ENCODE measurements at regions not wholly inside any gene's neighbourhood (a gene's known extent, or its start where the extent isn't known, plus 50 kb on each side); places are given as distances from the start of the nearest gene placed in this dataset.

DNA sequence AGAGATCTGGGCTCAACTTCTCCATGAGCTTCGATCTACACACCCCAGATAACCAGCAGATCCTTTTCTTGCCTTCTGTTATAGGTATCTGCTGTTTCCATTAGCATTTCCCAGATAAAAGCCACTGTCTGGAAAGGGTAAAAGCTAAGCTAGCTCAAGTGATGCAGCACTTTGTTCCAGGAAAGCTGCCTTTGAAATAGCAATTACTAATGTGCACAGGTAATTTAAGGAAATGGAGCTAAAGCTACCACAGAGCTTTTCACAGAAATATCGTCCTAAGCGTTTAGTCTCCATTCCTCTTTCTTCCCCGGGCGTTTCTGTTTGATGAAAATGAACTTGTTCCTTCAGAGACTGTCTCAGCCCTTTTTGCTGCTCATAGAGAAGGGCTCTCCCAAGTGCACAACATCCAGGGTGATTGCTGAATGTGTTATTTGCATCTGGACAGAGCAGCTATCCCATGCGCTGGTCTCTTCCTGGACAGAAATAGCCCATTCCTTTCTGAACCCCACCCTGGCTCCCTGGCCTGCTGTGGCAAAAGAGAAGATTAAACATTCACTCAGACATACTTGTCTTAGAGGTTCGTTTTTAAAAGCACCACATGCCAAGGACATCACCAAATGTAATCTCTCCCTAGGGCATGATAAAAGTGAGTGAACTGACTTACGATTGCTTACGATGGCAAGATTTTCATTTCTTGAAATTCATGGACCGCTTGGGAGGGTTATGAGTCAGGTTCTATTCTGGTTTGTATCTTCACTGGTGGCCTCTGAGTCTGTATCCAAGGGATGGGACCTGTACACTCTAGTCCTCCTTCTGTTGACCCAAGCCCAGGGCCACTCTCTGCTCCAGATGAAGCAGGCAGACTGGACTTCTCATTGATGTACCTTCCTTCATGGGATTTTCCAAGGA, 429.1 kb upstream of the CDH4 start:
- TF ChIP-seq, protein P1, sequence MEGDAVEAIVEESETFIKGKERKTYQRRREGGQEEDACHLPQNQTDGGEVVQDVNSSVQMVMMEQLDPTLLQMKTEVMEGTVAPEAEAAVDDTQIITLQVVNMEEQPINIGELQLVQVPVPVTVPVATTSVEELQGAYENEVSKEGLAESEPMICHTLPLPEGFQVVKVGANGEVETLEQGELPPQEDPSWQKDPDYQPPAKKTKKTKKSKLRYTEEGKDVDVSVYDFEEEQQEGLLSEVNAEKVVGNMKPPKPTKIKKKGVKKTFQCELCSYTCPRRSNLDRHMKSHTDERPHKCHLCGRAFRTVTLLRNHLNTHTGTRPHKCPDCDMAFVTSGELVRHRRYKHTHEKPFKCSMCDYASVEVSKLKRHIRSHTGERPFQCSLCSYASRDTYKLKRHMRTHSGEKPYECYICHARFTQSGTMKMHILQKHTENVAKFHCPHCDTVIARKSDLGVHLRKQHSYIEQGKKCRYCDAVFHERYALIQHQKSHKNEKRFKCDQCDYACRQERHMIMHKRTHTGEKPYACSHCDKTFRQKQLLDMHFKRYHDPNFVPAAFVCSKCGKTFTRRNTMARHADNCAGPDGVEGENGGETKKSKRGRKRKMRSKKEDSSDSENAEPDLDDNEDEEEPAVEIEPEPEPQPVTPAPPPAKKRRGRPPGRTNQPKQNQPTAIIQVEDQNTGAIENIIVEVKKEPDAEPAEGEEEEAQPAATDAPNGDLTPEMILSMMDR (conservative IDR thresholded peaks at IDR 0.05) = no peak
- no peak for TF ChIP-seq ZFX (IDR thresholded peaks at IDR 0.05)
- no peak overlapping the region for H3K27ac ChIP-seq

DNA sequence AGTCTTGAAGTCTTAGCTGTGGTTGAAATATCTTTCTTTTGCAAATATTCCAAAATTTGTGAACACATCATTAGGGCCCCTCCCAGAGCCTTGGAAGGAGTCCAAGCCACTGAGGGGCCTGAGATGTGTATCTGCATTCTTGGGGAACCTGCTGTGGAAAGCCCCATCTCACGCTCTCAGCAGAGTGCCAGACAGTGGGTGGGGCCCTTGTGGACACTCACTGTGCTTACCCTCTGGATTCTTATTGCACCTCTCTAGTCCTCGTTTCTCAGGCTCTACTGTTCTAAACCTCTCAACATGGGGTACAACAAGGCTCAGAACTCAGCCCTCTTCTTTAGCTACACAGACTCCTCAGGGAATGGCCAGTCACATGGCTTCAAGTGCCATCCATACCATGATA, 416.2 kb upstream of the CDH4 start:
- TF ChIP-seq, protein P1 (conservative IDR thresholded peaks at IDR 0.05) = no peak
- TF ChIP-seq ZFX (IDR thresholded peaks at IDR 0.05) = no peak
- H3K27ac ChIP-seq = no peak overlapping the region

DNA sequence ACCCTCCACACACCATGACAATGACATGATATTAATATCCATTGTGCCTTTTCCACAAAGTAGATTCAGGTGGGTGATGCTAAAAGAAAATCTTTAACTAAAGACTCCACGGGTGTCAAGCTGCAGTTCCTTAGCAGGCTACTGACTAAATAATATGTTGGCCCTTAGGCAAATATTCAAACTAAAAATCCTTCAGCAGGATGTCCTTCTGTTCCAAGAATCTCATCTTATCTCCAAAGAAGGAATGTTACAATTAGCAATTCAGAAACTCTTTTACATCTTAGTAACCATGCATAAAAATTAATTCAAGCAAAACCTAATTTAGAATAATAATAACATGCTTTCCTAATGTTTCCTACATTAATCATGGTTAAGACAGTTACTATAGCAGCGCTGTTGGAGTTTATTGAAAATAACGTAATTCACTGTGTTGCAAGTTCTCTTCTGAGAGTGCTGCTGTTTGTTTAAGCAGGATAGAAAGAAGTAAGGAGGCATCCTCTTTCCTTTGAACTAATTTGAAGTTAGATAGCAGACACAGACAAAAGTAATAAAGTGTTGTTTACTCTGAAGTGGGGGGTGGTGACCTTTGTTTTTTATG, 414.8 kb upstream of the CDH4 start:
- TF ChIP-seq, protein P1 (conservative IDR thresholded peaks at IDR 0.05) = no peak
- no peak for TF ChIP-seq ZFX (IDR thresholded peaks at IDR 0.05)
- H3K27ac ChIP-seq = no peak overlapping the region

DNA sequence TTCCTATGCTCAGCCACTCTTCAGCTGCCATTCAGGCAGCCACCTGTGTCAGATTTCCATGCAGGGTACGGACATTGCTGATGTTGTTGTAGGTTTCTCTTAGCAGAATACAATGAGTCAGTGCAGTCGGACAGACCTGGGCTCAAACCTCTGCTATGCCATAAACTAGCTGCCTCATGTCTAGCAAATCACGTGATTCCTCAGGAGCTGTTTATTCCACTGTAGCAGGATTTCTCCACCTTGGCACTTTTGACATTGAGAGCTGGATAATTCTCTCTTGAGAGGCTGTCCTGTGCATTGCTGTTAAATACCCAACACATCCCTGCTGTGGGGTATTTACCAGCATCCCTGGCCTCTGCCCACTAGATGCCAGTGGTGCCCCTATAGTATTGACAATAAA, 413.8 kb upstream of the CDH4 start:
- no peak for TF ChIP-seq ZFX (IDR thresholded peaks at IDR 0.05)
- TF ChIP-seq, protein P1 (conservative IDR thresholded peaks at IDR 0.05) = no peak
- no peak overlapping the region for H3K27ac ChIP-seq

DNA sequence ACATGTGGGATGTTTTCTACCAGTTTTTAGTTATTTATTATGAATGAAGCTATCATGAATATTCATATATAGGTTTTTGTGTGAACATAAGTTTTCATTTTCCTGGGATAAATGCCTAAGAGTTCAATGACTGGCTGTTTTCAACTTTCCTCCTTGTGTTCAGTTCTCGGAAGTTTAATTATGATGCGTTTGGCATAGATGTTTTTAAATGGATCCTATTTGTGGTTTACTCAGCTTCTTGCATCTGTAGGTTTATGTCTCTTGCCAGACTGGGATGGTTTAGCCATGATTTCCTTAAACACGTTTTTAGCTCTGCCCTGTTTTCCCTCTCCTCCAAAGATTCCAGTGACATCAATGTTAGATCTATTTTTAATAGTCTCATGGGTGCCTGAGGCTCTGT, 411.1 kb upstream of the CDH4 start:
- no peak overlapping the region for H3K27ac ChIP-seq
- TF ChIP-seq ZFX (IDR thresholded peaks at IDR 0.05) = no peak
- TF ChIP-seq, protein P1 (conservative IDR thresholded peaks at IDR 0.05) = no peak

DNA sequence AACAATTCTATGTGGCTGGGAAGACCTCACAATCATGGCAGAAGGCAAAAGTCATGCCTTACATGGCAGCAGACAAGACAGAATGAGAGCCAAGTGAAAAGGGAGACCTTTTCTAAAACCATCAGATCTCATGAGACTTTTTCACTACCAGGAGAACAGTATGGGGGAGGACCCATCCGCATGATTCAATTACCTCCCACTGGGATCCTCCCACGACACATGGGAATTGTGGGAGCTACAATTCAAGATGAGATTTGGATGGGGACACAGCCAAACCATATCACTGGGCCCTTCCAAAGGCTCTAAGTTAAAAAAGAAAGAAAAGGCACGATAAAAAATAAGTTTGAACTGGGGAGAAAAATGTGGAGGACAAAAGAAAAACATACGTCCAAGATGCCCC, 406.9 kb upstream of the CDH4 start:
- TF ChIP-seq, protein P1 (conservative IDR thresholded peaks at IDR 0.05) = no peak
- no peak for TF ChIP-seq ZFX (IDR thresholded peaks at IDR 0.05)
- no peak overlapping the region for H3K27ac ChIP-seq
